Large intestine (tissue), 3 donors: ENCODE measurements at regions not wholly inside any gene's neighbourhood (a gene's known extent, or its start where the extent isn't known, plus 50 kb on each side); places are given as distances from the start of the nearest gene placed in this dataset.
"Not testable (repeated sequence)": the region's sequence is repeated elsewhere in the genome, so short reads cannot be mapped to it uniquely, and the experiment has no call there.

Experiments used
- DNase-seq, 2 donors: peaks; one replicate each; pipeline versions ENCODE4 v3.0.0 to v3.0.0-alpha.2; 2013
- H3K27ac ChIP-seq: one replicate; pipeline ENCODE4 v1.5.1; 2013; ENCODE audit warnings: low read length
- H3K27me3 ChIP-seq: 2 replicates; pipeline ENCODE4 v1.6.1; 2013; ENCODE audit warnings: low read length; ENCODE audit not compliant: control insufficient read depth, insufficient read depth
- H3K36me3 ChIP-seq: 2 replicates; pipeline ENCODE4 v1.6.1; 2013; ENCODE audit warnings: low read length; ENCODE audit not compliant: control insufficient read depth, insufficient read depth
- H3K4me1 ChIP-seq: one replicate; pipeline ENCODE4 v1.6.1; 2013; ENCODE audit warnings: low read length; ENCODE audit not compliant: control insufficient read depth, insufficient read depth
- H3K4me3 ChIP-seq: one replicate; pipeline ENCODE4 v1.5.1; 2013; ENCODE audit warnings: low read length
- H3K9me3 ChIP-seq: one replicate; pipeline ENCODE4 v1.6.1; 2013; ENCODE audit warnings: mild to moderate bottlenecking, low read depth, low read length, moderate library complexity; ENCODE audit not compliant: control insufficient read depth
- WGBS: methylation state at CpG from one replicate; pipeline ENCODE4 v1.1.5; 2013; ENCODE audit warnings: low lambda C conversion rate; ENCODE audit not compliant: insufficient coverage; 5-methylcytosine and 5-hydroxymethylcytosine counted together

- Histone ChIP-seq H3K27me3 (no peaks in the 10 kb centered on the region), H3K27ac (no peak overlapping the region), H3K4me1 (no peaks in the 10 kb centered on the region), H3K36me3 (no peaks in the 10 kb centered on the region), H3K9me3 (peaks cover 4% of the 10 kb centered on the region), H3K4me3 (no peak overlapping the region)
- DNase-seq = no peak
- no CpG with 5 or more reads among the region's 6 CpGs for WGBS
Observed at GRCh38 chr18:34386803-34387202, 162.1 kb upstream of the NOL4 start.

- peak; percentile 68 to 87 for DNase-seq
- Histone ChIP-seq H3K36me3 (no peaks in the 10 kb centered on the region), H3K4me1 (peaks cover 11% of the 10 kb centered on the region), H3K27ac (peak overlapping the region; percentile 82), H3K4me3 (no peak overlapping the region), H3K27me3 (no peaks in the 10 kb centered on the region), H3K9me3 (no peaks in the 10 kb centered on the region)
- WGBS = 40% methylated on average over 1 of the region's 2 CpGs
Observed at GRCh38 chr18:34397286-34397896, 172.7 kb upstream of the NOL4 start.

GRCh38 chr18:34399892-34400291 is 175.2 kb upstream of the NOL4 start:
- Histone ChIP-seq H3K4me3 (no peak overlapping the region), H3K27ac (no peak overlapping the region), H3K36me3 (no peaks in the 10 kb centered on the region), H3K9me3 (no peaks in the 10 kb centered on the region), H3K4me1 (peaks cover 11% of the 10 kb centered on the region), H3K27me3 (no peaks in the 10 kb centered on the region)
- DNase-seq = no peak
- 100% methylated on average over 2 of the region's 3 CpGs for WGBS

- DNase-seq = no peak
- H3K36me3 ChIP-seq = no peaks in the 10 kb centered on the region
- H3K27ac ChIP-seq = no peak overlapping the region
- H3K9me3 ChIP-seq = no peaks in the 10 kb centered on the region
- 100% methylated on average over 1 of the region's 1 CpG for WGBS
- H3K27me3 ChIP-seq = no peaks in the 10 kb centered on the region
- peaks cover 11% of the 10 kb centered on the region for H3K4me1 ChIP-seq
- H3K4me3 ChIP-seq = no peak overlapping the region
Observed at GRCh38 chr18:34400834-34401233, 176.1 kb upstream of the NOL4 start.

GRCh38 chr18:34401775-34402174 is 177.1 kb upstream of the NOL4 start:
- no CpG with 5 or more reads among the region's 2 CpGs for WGBS
- H3K9me3 ChIP-seq = no peaks in the 10 kb centered on the region
- H3K4me1 ChIP-seq = peaks cover 6% of the 10 kb centered on the region
- no peak overlapping the region for H3K27ac ChIP-seq
- no peaks in the 10 kb centered on the region for H3K27me3 ChIP-seq
- no peak overlapping the region for H3K4me3 ChIP-seq
- DNase-seq = no peak
- H3K36me3 ChIP-seq = no peaks in the 10 kb centered on the region

- H3K36me3 ChIP-seq, H3K4me3 ChIP-seq, DNase-seq, H3K4me1 ChIP-seq, H3K27ac ChIP-seq, H3K27me3 ChIP-seq, H3K9me3 ChIP-seq: not testable (repeated sequence)
- WGBS = 100% methylated on average over 1 of the region's 12 CpGs
Observed at GRCh38 chr18:34407471-34407870, 182.8 kb upstream of the NOL4 start.

GRCh38 chr18:34411952-34412351 is 187.2 kb upstream of the NOL4 start:
- no peak overlapping the region for H3K4me3 ChIP-seq

GRCh38 chr18:34431042-34431441 is 206.3 kb upstream of the NOL4 start:
- Histone ChIP-seq H3K36me3 (no peaks in the 10 kb centered on the region), H3K27ac (no peak overlapping the region), H3K4me1 (no peaks in the 10 kb centered on the region), H3K27me3 (no peaks in the 10 kb centered on the region), H3K9me3 (no peaks in the 10 kb centered on the region), H3K4me3 (no peak overlapping the region)
- 20% methylated on average over 1 of the region's 4 CpGs for WGBS
- no peak for DNase-seq

More at GRCh38 chr18:34411952-34412351, 187.2 kb upstream of the NOL4 start:
- 20% methylated on average over 1 of the region's 1 CpG for WGBS
- Histone ChIP-seq H3K4me1 (no peaks in the 10 kb centered on the region), H3K9me3 (no peaks in the 10 kb centered on the region), H3K36me3 (no peaks in the 10 kb centered on the region), H3K27me3 (no peaks in the 10 kb centered on the region), H3K27ac (no peak overlapping the region)
- DNase-seq = no peak

GRCh38 chr18:34444622-34445021 is 219.9 kb upstream of the NOL4 start:
- no peaks in the 10 kb centered on the region for H3K36me3 ChIP-seq
- H3K4me3 ChIP-seq = no peak overlapping the region
- no peaks in the 10 kb centered on the region for H3K27me3 ChIP-seq
- no peaks in the 10 kb centered on the region for H3K4me1 ChIP-seq
- WGBS = 67% methylated on average over 1 of the region's 2 CpGs
- no peak for DNase-seq
- no peak overlapping the region for H3K27ac ChIP-seq
- H3K9me3 ChIP-seq = peaks cover 3% of the 10 kb centered on the region

GRCh38 chr18:34448662-34449061 is 223.9 kb upstream of the NOL4 start:
- DNase-seq = no peak

GRCh38 chr18:34457761-34458160 is 233.0 kb upstream of the NOL4 start:
- no peaks in the 10 kb centered on the region for H3K4me1 ChIP-seq
- no peaks in the 10 kb centered on the region for H3K27me3 ChIP-seq
- no peak overlapping the region for H3K27ac ChIP-seq
- no peak for DNase-seq
- H3K4me3 ChIP-seq = no peak overlapping the region
- no peaks in the 10 kb centered on the region for H3K9me3 ChIP-seq
- whole genome bisulfite sequencing = no CpG with 5 or more reads among the region's 3 CpGs
- H3K36me3 ChIP-seq = no peaks in the 10 kb centered on the region

More at GRCh38 chr18:34448662-34449061, 223.9 kb upstream of the NOL4 start:
- no peaks in the 10 kb centered on the region for H3K4me1 ChIP-seq
- no peaks in the 10 kb centered on the region for H3K36me3 ChIP-seq
- H3K9me3 ChIP-seq = peaks cover 3% of the 10 kb centered on the region
- H3K27me3 ChIP-seq = no peaks in the 10 kb centered on the region
- no peak overlapping the region for H3K27ac ChIP-seq
- no peak overlapping the region for H3K4me3 ChIP-seq
